GM13977 (cell line): ENCODE measurements at regions not wholly inside any gene's neighbourhood (a gene's known extent, or its start where the extent isn't known, plus 50 kb on each side); places are given as distances from the start of the nearest gene placed in this dataset.

Source experiments
- DNase-seq: peaks from one replicate; pipeline ENCODE4 v3.0.0; 2012; ENCODE audit warnings: low spot score
- in situ Hi-C: fragments of 300-500 bp; cut with MboI; formaldehyde crosslinking; loops from one replicate; pipeline ENCODE4 v1.12.0; 2022; ENCODE audit warnings: low sequenced_read_pairs, low pct_unique_long_range_greater_than_20kb, mixed read lengths, inconsistent platforms; ENCODE audit not compliant: unreplicated experiment
- TF ChIP-seq, protein P1 (sequence below): IDR thresholded peaks from 2 replicates; pipeline ENCODE4 v1.5.1; 2012; ENCODE audit warnings: mild to moderate bottlenecking, control low read depth; ENCODE audit not compliant: insufficient read depth; ENCODE audit errors: extremely low read depth, missing control alignments

DNA sequence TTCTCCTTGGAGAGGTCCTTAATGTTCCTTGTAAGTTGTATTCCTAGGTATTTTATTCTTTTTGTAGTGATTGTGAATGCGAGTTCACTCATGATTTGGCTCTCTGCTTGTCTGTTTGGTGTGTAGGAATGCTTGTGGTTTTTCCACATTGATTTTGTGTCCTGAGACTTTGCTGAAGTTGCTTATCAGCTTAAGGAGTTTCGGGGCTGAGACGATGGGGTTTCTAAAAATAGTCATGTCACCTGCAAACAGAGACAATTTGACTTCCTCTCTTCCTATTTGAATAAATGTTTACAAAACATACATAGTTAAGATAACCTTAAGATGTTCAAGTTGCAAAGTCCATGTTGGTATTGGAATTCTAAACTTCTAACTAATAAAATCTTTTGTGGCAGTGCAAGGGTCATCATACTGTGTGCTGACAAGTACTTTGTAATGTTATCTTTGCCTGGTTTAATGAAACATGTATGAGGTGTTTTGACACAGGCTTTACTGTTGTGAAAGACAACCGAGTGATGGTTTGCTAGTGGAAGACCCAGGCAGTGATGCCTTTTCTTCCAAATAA lies 286.2 kb downstream of the MRPS30 start:
- in situ Hi-C loops = no loop called here
- TF ChIP-seq, protein P1, sequence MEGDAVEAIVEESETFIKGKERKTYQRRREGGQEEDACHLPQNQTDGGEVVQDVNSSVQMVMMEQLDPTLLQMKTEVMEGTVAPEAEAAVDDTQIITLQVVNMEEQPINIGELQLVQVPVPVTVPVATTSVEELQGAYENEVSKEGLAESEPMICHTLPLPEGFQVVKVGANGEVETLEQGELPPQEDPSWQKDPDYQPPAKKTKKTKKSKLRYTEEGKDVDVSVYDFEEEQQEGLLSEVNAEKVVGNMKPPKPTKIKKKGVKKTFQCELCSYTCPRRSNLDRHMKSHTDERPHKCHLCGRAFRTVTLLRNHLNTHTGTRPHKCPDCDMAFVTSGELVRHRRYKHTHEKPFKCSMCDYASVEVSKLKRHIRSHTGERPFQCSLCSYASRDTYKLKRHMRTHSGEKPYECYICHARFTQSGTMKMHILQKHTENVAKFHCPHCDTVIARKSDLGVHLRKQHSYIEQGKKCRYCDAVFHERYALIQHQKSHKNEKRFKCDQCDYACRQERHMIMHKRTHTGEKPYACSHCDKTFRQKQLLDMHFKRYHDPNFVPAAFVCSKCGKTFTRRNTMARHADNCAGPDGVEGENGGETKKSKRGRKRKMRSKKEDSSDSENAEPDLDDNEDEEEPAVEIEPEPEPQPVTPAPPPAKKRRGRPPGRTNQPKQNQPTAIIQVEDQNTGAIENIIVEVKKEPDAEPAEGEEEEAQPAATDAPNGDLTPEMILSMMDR = no peak
- DNase-seq = no peak

DNA sequence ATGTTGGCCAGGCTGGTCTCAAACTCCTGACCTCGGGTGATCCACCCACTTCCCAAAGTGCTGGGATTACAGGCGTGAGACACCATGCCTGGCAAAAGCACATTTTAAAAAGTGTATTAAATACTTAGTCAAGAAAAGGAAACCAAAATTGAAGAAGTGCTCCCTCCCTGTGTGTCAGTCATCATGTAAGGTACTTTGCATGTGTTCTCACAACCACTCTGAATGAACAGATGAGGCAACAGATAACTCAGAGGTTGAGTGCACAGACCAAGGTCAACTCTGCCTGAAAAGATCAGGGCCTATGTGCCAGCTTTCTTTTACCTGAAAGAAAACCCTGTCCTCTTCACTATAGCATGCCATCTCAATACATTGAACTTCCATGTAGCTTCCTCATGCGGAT lies 289.7 kb downstream of the MRPS30 start:
- no peak for DNase-seq
- TF ChIP-seq, protein P1 = no peak
- in situ Hi-C loops = no loop called here

DNA sequence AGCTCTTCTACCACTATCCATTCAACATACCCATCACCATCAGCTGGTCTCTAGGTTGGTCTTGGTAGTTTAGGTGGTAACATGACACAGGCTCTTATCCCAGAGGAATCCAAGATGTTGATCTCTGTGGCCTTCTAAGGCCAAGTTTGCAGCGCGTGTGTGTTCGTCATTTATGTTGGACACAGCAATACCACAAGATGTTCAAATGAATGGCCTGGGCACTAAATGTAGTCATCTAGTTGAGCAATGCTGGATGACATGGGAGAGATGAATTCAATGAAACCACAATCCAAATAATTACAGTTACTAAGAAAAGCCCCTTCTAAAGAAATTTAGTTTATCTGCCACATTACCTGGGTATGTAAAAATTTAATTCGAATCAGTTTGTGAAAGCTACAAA lies 292.4 kb downstream of the MRPS30 start:
- in situ Hi-C loops = no loop called here
- TF ChIP-seq, protein P1 = no peak
- no peak for DNase-seq

DNA sequence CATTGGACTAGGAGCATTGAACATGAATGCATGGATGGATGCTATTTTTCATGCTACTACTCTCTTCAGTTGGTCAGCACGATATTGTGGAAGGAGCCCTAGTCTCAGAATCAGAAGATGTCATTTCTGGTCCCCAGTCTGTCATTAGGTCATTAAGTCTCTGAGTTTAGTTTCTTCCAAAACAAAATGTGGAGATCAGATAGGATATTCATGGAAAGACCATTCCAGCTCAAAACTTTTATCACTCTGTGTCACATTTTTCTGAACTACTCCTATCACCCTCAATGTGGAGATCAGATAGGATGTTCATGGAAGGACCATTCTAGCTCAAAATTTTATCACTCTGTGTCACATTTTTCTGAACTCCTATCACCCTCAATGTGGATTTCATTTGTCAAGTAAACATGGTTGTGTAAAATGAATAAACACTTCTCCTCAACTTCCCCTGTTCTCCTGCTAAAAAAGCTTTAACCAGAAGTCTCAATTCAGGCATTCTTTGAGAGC lies 296.8 kb downstream of the MRPS30 start:
- in situ Hi-C loops = no loop called here
- DNase-seq = no peak
- TF ChIP-seq, protein P1 = no peak

DNA sequence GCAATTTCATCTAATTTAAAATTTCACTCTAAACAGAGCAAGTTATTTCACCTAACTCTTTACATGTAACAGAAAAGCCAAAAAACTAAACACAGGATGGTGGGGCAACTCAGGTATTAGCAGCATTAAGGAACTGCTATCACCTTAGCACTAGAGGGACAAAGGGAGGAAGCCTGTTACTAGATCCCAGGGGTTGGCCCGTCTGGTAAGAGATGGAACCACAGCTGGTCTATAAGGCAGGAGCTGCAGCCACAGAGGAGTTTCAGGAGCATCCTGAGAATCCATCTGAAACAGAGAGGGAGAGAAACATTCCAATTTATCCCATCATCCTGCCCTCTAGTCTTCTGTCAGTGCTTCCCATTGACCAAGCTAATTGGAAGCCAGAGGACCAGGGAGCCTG lies 300.3 kb downstream of the MRPS30 start:
- TF ChIP-seq, protein P1 = no peak
- no peak for DNase-seq
- in situ Hi-C loops = no loop called here

DNA sequence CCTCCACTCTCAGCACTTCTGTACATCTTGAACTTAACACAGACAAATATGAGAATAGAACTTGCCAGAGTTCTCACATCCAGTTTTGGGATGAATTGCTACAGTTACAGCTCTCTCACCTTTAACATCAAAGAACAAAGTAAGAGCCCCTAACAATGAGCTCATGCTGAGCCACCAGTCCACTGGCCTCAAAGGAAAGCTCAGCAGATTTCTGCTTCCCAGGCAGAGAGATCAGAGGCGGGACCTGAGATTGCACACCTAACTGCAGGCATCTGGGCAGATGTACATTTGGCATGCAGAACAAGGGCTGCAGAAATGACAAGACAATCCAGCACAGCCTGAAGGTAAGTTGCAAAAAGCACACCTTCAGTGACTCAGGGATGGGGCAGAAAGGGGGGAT lies 300.9 kb downstream of the MRPS30 start:
- no peak for DNase-seq
- in situ Hi-C loops = no loop called here
- TF ChIP-seq, protein P1 = no peak
